ENCODE measurements at regions not wholly inside any gene's neighbourhood (a gene's known extent, or its start where the extent isn't known, plus 50 kb on each side); places are given as distances from the start of the nearest gene placed in this dataset.
"Not testable (repeated sequence)": the region's sequence is repeated elsewhere in the genome, so short reads cannot be mapped to it uniquely, and the experiment has no call there.

GRCh38 chr1:213790565-213790964, 197.2 kb upstream of the PROX1 start:
- no peak for DNase-seq (ENCODE audit: low read depth)

GRCh38 chr1:213793482-213794067, 194.2 kb upstream of the PROX1 start:
- no peak for DNase-seq (ENCODE audit: low read depth)

- DNase-seq (ENCODE audit: low read depth): no peak
Measured at GRCh38 chr1:213796525-213796924, 191.2 kb upstream of the PROX1 start.

DNA sequence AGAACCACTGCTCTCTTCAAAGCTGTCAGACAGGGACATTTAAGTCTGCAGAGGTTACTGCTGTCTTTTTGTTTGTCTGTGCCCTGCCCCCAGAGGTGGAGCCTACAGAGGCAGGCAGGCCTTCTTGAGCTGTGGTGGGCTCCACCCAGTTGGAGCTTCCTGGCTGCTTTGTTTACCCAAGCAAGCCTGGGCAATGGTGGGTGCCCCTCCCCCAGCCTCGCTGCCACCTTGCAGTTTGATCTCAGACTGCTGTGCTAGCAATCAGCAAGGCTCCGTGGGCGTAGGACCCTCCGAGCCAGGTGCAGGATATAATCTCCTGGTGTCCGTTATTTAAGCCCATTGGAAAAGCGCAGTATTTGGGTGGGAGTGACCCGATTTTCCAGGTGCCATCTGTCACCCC, 179.5 kb upstream of the PROX1 start:
- DNase-seq (ENCODE audit: low read depth): not testable (repeated sequence)

- DNase-seq (ENCODE audit: low read depth): no peak
Measured at GRCh38 chr1:213817156-213817555, 170.6 kb upstream of the PROX1 start.

- no peak for DNase-seq (ENCODE audit: low read depth)
Measured at GRCh38 chr1:213820362-213821149, 167.2 kb upstream of the PROX1 start.

- DNase-seq (ENCODE audit: low read depth): no peak
Measured at GRCh38 chr1:213821175-213821942, 166.4 kb upstream of the PROX1 start.

DNA sequence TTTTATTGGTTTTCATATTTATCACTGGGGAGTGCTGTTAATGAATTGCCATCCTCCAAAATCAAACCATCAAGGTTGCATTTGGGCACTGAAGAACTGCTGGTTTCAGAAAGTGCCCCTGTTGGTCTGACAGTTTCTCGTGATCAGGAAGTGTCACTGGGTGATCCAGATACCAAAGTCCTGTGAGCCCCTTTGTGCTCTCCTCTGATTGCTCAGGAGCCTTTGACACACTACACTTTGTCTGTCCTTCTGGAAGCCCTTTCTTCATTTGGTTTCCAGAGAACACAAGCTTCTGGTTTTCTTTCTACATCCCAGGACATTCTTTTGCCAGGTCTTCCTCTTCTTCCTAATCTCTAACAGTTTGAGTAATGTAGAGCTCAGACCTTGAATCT, 165.8 kb upstream of the PROX1 start:
- DNase-seq (ENCODE audit: low read depth): no peak

DNA sequence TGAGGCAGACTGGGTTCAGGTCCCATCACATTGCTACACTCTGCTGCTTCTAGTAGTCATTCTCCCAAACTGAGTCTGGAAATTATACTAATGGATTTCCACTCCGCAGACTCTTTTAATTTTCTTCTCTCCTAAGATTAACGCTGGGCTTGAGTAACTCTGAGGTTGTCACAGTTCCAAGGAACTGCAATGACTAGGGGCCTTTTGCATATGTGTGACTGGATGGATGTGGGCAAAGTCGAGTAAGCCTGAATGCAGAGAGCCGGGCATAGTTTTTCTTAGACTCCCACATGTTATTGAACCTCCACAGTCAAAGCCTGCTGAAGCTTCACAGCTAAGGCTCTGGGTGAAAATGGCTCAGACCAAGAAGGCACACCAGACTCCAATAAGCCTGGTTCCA, 160.9 kb upstream of the PROX1 start:
- DNase-seq (ENCODE audit: low read depth): no peak

- DNase-seq (ENCODE audit: low read depth): no peak
Measured at GRCh38 chr1:213828867-213829266, 158.9 kb upstream of the PROX1 start.

GRCh38 chr1:213829780-213830179, 158.0 kb upstream of the PROX1 start:
- no peak for DNase-seq (ENCODE audit: low read depth)

- no peak for DNase-seq (ENCODE audit: low read depth)
Measured at GRCh38 chr1:213830371-213830770, 157.4 kb upstream of the PROX1 start.

GRCh38 chr1:213840575-213840974, 147.2 kb upstream of the PROX1 start:
- no peak for DNase-seq (ENCODE audit: low read depth)

DNA sequence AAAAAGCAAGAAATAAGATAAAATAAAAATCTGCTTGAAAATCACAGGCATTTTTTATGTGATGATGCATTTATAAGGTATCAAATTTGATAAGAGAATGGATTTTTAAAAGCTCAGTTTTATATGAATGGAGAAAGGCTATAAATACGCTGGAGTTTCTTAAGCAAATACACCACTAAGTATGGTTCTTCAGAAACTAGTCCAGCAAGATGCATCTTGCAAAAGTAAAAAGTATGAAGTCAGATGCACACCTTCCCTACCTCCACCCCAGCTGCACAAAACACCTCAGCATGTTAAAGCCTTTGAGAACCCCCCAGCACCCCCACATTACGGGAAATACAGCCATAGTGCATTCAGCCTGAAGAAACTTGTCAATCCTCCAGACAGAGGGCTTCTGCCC, 143.1 kb upstream of the PROX1 start:
- DNase-seq (ENCODE audit: low read depth): no peak

GRCh38 chr1:213852107-213852506, 135.7 kb upstream of the PROX1 start:
- DNase-seq (ENCODE audit: low read depth): no peak

- no peak for DNase-seq (ENCODE audit: low read depth)
Measured at GRCh38 chr1:213858581-213858980, 129.2 kb upstream of the PROX1 start.

- DNase-seq (ENCODE audit: low read depth): no peak
Measured at GRCh38 chr1:213861841-213862240, 125.9 kb upstream of the PROX1 start.

DNA sequence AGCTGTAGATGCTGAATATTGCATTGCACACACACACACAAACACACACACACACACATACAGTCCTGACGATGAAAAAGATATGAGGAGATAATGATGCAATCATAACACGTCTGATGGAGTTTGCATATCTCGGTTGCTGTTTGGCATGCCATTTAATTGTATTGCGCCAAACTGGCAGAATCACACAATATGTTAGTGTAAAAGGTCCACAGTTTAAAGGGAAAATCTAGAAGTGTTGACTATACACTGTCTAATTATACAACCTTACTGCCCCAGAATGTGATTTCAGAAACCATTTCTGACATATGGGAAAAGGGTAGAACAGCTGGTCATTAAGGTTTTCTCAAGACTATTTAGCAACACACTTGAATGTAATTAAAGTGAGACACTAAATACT, 123.7 kb upstream of the PROX1 start:
- DNase-seq (ENCODE audit: low read depth): no peak

DNA sequence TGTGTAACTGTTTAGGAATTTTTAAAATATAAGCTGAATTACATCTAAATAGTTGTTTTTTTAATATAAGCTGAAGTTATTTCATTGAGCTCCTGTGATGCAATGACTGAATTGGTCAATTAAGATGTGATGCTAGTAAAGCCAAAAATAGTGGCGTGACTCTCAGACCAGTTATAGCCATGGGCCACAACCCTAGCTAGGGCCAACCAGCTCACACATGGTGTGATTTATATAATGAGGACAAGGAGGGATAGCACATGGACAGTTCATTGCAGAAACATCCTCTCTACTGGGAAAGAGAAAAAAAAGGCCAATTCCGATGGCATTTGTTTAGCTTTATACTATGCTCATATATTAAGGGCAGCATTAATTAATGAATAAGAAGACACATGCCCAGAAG, 119.3 kb upstream of the PROX1 start:
- DNase-seq (ENCODE audit: low read depth): no peak

DNA sequence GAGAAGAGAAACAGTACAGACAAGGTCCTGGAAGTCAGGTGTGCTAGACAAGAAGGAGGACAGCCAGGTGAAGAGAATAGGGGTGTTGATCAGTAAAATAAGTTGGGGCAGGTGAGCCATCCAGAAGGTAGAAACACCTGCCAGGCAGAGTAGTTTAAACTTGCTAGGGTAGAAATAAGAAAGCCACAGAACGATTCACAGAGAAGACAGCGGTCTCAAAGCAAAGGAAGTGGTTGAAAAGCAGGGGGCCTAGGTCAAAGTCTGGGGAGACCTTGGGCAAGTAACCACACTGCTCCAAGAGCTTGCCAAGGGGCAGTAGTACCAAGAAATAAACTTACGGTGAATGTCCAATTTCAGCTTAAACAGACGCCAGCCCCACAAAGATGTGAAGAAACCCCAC, 116.6 kb upstream of the PROX1 start:
- DNase-seq (ENCODE audit: low read depth): no peak

- no peak for DNase-seq (ENCODE audit: low read depth)
Measured at GRCh38 chr1:213874789-213875188, 113.0 kb upstream of the PROX1 start.

DNA sequence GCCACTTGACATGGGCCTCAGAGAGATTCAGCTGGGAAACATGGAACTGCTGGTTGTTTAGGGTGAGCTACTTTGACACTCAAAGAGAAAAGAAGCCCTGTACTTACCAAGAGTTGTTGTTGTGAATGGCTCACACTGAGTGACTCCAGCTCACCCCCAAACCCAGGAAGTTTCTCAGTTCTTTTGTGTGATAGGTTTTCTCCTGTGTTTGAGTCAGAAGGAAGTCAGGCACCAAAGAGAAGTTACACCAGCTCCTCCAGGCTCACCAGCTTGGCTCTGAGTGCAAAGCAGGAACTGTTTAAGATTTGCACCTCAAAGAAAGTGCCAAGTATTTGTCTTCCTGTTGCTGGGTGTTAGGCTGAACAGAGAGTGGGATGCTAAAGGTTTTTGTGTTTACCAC, 111.2 kb upstream of the PROX1 start:
- DNase-seq (ENCODE audit: low read depth): no peak

GRCh38 chr1:213883618-213884017, 104.2 kb upstream of the PROX1 start:
- DNase-seq (ENCODE audit: low read depth): no peak
